HG02763 (cell line): ENCODE measurements at regions not wholly inside any gene's neighbourhood (a gene's known extent, or its start where the extent isn't known, plus 50 kb on each side); places are given as distances from the start of the nearest gene placed in this dataset.

ENCODE experiments used
- ATAC-seq: cut with Tn5 transposase; IDR thresholded peaks from one replicate; pipeline ENCODE4 v1.9.1; 2021; ENCODE audit warnings: mild to moderate bottlenecking, moderate library complexity; ENCODE audit not compliant: unreplicated experiment

GRCh38 chr22:49325531-49326395 lies 501.9 kb downstream of the BRD1 start:
- ATAC-seq = no peak

- no peak for ATAC-seq
These were observed 502.9 kb downstream of the BRD1 start for GRCh38 chr22:49324527-49325491.

GRCh38 chr22:49323751-49324415 lies 503.8 kb downstream of the BRD1 start:
- ATAC-seq = no peak

GRCh38 chr22:49322861-49323622 lies 504.6 kb downstream of the BRD1 start:
- ATAC-seq = no peak

GRCh38 chr22:49322231-49322630 lies 505.4 kb downstream of the BRD1 start:
- ATAC-seq = no peak

- ATAC-seq = no peak
These were observed 506.1 kb downstream of the BRD1 start for GRCh38 chr22:49321477-49322055.

- no peak for ATAC-seq
These were observed 506.8 kb downstream of the BRD1 start for GRCh38 chr22:49320714-49321476.

- no peak for ATAC-seq
These were observed 510.3 kb downstream of the BRD1 start for GRCh38 chr22:49317369-49317768.

GRCh38 chr22:49312601-49313000 lies 515.1 kb downstream of the BRD1 start:
- no peak for ATAC-seq

GRCh38 chr22:49310354-49310753 lies 517.3 kb downstream of the BRD1 start:
- ATAC-seq = no peak

GRCh38 chr22:49308300-49308699 lies 519.4 kb downstream of the BRD1 start:
- no peak for ATAC-seq

GRCh38 chr22:49307870-49308269 lies 519.8 kb downstream of the BRD1 start:
- ATAC-seq = no peak

GRCh38 chr22:49307481-49307830 lies 520.2 kb downstream of the BRD1 start:
- no peak for ATAC-seq

- ATAC-seq = no peak
These were observed 520.8 kb downstream of the BRD1 start for GRCh38 chr22:49306632-49307480.

GRCh38 chr22:49305966-49306631 lies 521.6 kb downstream of the BRD1 start:
- no peak for ATAC-seq

GRCh38 chr22:49305214-49305965 lies 522.3 kb downstream of the BRD1 start:
- no peak for ATAC-seq

GRCh38 chr22:49303781-49304461 lies 523.8 kb downstream of the BRD1 start:
- no peak for ATAC-seq
